Caco-2 (cell line): ENCODE measurements at regions not wholly inside any gene's neighbourhood (a gene's known extent, or its start where the extent isn't known, plus 50 kb on each side); places are given as distances from the start of the nearest gene placed in this dataset.

Experiments
- BruUV-seq: library from RNA; stranded (reverse); fragments of 400-500 nt; replicated peaks from 2 replicates; lab custom pipeline; 2021; lab: Mats Ljungman, UMichigan
- CTCF ChIA-PET: fragments of 300-600 bp; sonication (Branson Sonifier 250); formaldehyde crosslinking; loops from one replicate; lab custom pipeline; 2022; ENCODE audit warnings: antibody characterized with exemption; lab: Charles Lee
- POLR2A ChIA-PET: fragments of 300-600 bp; sonication (Branson Sonifier 250); formaldehyde crosslinking; loops from one replicate; lab custom pipeline; 2022; ENCODE audit warnings: antibody characterized with exemption; lab: Charles Lee
- DNase-seq, 2 experiments: peaks; one replicate each; pipeline versions ENCODE4 v3.0.0 to v3.0.0-alpha.2; 2020 to 2022
- H3K27me3 ChIP-seq: replicated peaks from 2 replicates; pipeline ENCODE4 v1.6.0; 2011; ENCODE audit warnings: low read length; ENCODE audit not compliant: control insufficient read depth, insufficient read depth
- H3K36me3 ChIP-seq: 2 replicates; pipeline ENCODE4 v1.5.1; 2011; ENCODE audit warnings: low read length; ENCODE audit not compliant: control insufficient read depth, insufficient read depth
- H3K4me1 ChIP-seq: fragments of 250-450 bp; sonication (Bioruptor Pico); 2 replicates; pipeline ENCODE4 v1.5.1; 2020; ENCODE audit warnings: mild to moderate bottlenecking
- H3K4me3 ChIP-seq: 2 replicates; pipeline ENCODE4 v1.5.1; 2011; ENCODE audit warnings: low read depth, mild to moderate bottlenecking, control low read depth, low read length
- H3K9me3 ChIP-seq: fragments of 250-450 bp; sonication (Bioruptor Pico); 2 replicates; pipeline ENCODE4 v1.5.1; 2020; ENCODE audit warnings: mild to moderate bottlenecking, moderate library complexity
- H3K27ac Mint-ChIP-seq: one replicate; pipeline ENCODE4 v1.8.0; 2022; ENCODE audit warnings: mixed read lengths; ENCODE audit not compliant: unreplicated experiment
- H3K27me3 Mint-ChIP-seq: one replicate; pipeline ENCODE4 v1.8.0; 2022; ENCODE audit warnings: mixed read lengths; ENCODE audit not compliant: insufficient read depth, unreplicated experiment
- H3K36me3 Mint-ChIP-seq: one replicate; pipeline ENCODE4 v1.8.0; 2022; ENCODE audit warnings: mild to moderate bottlenecking, mixed read lengths; ENCODE audit not compliant: insufficient read depth, unreplicated experiment
- H3K4me1 Mint-ChIP-seq: one replicate; pipeline ENCODE4 v1.8.0; 2022; ENCODE audit warnings: low read depth, mixed read lengths; ENCODE audit not compliant: unreplicated experiment
- H3K4me3 Mint-ChIP-seq: one replicate; pipeline ENCODE4 v1.8.0; 2022; ENCODE audit warnings: mild to moderate bottlenecking, moderate library complexity, mixed read lengths; ENCODE audit not compliant: unreplicated experiment
- H3K9me3 Mint-ChIP-seq: one replicate; pipeline ENCODE4 v1.8.0; 2022; ENCODE audit warnings: mixed read lengths; ENCODE audit not compliant: unreplicated experiment
- intact Hi-C: fragments of 100-400 bp; cut with micrococcal nuclease; formaldehyde crosslinking; loops from one replicate; pipeline ENCODE4 v1.10.0; 2022; ENCODE audit not compliant: unreplicated experiment
- TF ChIP-seq, protein P1 (sequence below), 2 experiments: fragments of 200-600 bp in 1 of 2; IDR thresholded peaks; 1 replicate in 1 of 2; 2 replicates in 1 of 2; pipeline versions ENCODE4 v1.5.1 to v1.8.0; 2011 to 2022; ENCODE audit warnings: antibody characterized with exemption in 1 of 2, control low read depth in 1 of 2, inconsistent platforms in 1 of 2, low read depth in 1 of 2, low read length in 1 of 2, mild to moderate bottlenecking in 1 of 2, moderate library complexity in 1 of 2; ENCODE audit not compliant: insufficient read depth in 1 of 2, severe bottlenecking in 1 of 2, unreplicated experiment in 1 of 2

DNA sequence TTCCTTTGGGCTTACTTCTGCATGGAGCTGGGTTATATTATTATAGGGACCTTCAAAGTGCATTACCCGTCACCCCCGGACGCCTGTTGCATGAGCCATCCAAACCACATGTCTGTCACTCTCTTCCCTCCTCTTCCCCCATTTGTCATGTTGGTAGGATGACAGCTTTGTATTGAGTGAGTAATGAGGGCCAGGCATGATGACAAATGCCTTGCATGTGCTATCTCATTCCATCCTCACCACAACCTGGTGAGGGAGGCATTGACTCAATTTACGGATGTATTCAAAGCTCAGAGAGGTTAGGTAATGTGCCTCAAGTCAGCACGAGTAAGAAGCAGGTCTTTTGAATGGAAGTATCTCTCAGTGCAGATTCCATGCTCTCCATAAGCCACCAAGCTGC, 510.5 kb upstream of the TNP1 start:
- CTCF ChIA-PET, result no interaction called here
- Histone ChIP-seq H3K36me3 (no peaks in the 10 kb centered on the region), H3K4me3 (no peak overlapping the region), H3K27me3 (no peaks in the 10 kb centered on the region), H3K9me3 (no peaks in the 10 kb centered on the region), H3K4me1 (peaks cover 8% of the 10 kb centered on the region; the same call in 1 of the 2 replicates)
- intact Hi-C loops, result no loop called here
- H3K9me3 Mint-ChIP-seq, result no peaks in the 10 kb centered on the region
- no TSS peak for BruUV-seq
- H3K27me3 Mint-ChIP-seq, result peaks cover 2% of the 10 kb centered on the region
- no peak overlapping the region for H3K4me3 Mint-ChIP-seq
- POLR2A ChIA-PET, result no interaction called here
- no peak overlapping the region for H3K27ac Mint-ChIP-seq
- no peaks in the 10 kb centered on the region for H3K4me1 Mint-ChIP-seq
- TF ChIP-seq, protein P1, sequence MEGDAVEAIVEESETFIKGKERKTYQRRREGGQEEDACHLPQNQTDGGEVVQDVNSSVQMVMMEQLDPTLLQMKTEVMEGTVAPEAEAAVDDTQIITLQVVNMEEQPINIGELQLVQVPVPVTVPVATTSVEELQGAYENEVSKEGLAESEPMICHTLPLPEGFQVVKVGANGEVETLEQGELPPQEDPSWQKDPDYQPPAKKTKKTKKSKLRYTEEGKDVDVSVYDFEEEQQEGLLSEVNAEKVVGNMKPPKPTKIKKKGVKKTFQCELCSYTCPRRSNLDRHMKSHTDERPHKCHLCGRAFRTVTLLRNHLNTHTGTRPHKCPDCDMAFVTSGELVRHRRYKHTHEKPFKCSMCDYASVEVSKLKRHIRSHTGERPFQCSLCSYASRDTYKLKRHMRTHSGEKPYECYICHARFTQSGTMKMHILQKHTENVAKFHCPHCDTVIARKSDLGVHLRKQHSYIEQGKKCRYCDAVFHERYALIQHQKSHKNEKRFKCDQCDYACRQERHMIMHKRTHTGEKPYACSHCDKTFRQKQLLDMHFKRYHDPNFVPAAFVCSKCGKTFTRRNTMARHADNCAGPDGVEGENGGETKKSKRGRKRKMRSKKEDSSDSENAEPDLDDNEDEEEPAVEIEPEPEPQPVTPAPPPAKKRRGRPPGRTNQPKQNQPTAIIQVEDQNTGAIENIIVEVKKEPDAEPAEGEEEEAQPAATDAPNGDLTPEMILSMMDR (IDR thresholded peaks at IDR 0.05; ENCODE audit: insufficient read depth in 1 of 2, low read depth in 1 of 2, low read length in 1 of 2, severe bottlenecking in 1 of 2, unreplicated experiment in 1 of 2), result no peak
- no peak for DNase-seq
- H3K36me3 Mint-ChIP-seq, result no peaks in the 10 kb centered on the region

DNA sequence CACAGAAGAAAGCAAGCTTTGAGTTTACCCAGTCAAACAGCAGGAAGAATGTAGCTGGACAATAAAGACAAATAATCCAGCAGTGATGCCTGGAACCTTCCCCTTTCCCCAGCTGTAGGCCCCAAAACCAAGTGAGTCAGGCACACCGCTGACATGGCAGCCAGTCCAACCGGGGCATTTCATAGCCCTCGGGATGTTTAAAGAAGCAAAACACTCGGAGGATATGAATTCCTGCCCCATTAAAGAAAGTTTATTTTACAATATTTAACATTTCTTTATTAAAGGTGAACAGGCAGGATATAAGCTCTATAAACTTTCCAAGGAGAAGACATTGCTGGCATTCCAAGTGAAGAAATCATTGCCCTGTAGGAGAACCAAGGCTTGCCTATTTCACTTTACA, 507.6 kb upstream of the TNP1 start:
- TF ChIP-seq, protein P1 (IDR thresholded peaks at IDR 0.05; ENCODE audit: insufficient read depth in 1 of 2, low read depth in 1 of 2, low read length in 1 of 2, severe bottlenecking in 1 of 2, unreplicated experiment in 1 of 2), result no peak
- Histone ChIP-seq H3K36me3 (no peaks in the 10 kb centered on the region), H3K9me3 (no peaks in the 10 kb centered on the region), H3K4me1 (peaks cover 8% of the 10 kb centered on the region; the same call in 1 of the 2 replicates), H3K4me3 (no peak overlapping the region), H3K27me3 (no peaks in the 10 kb centered on the region)
- DNase-seq, result no peak
- CTCF ChIA-PET, result no interaction called here
- intact Hi-C loops, result no loop called here
- Mint-ChIP-seq H3K27me3 (peaks cover 2% of the 10 kb centered on the region), H3K4me1 (no peaks in the 10 kb centered on the region), H3K9me3 (no peaks in the 10 kb centered on the region), H3K27ac (no peak overlapping the region), H3K36me3 (no peaks in the 10 kb centered on the region), H3K4me3 (no peak overlapping the region)
- POLR2A ChIA-PET, result no interaction called here
- no TSS peak for BruUV-seq

DNA sequence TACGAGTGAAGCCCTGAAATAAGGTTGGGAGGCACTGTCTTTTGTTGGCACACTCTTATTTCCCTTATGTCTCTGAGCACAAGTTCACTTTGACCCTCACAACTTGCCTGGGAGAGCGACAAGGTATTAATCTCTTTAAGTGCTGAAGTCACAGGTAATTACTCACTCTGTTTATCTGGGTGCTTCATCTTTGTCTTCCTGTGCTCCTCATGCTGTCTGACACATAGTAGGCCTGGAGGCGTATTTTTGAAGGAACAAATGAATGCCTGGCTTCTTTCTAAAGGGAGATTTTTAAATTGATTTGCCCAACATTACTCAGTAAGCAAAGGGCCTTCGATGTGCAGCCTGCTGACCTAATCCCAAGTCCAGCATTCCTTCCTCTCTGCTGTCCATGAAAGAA, 507.1 kb upstream of the TNP1 start:
- DNase-seq, result no peak
- H3K4me1 ChIP-seq, result peaks cover 8% of the 10 kb centered on the region; the same call in 1 of the 2 replicates
- ChIA-PET POLR2A (no interaction called here), CTCF (no interaction called here)
- BruUV-seq, result no TSS peak
- no peaks in the 10 kb centered on the region for H3K9me3 Mint-ChIP-seq
- H3K4me3 Mint-ChIP-seq, result no peak overlapping the region
- H3K36me3 Mint-ChIP-seq, result no peaks in the 10 kb centered on the region
- H3K27ac Mint-ChIP-seq, result no peak overlapping the region
- H3K4me3 ChIP-seq, result no peak overlapping the region
- intact Hi-C loops, result no loop called here
- TF ChIP-seq, protein P1 (IDR thresholded peaks at IDR 0.05; ENCODE audit: insufficient read depth in 1 of 2, low read depth in 1 of 2, low read length in 1 of 2, severe bottlenecking in 1 of 2, unreplicated experiment in 1 of 2), result no peak
- H3K27me3 ChIP-seq, result no peaks in the 10 kb centered on the region
- H3K4me1 Mint-ChIP-seq, result no peaks in the 10 kb centered on the region
- H3K27me3 Mint-ChIP-seq, result peaks cover 2% of the 10 kb centered on the region
- no peaks in the 10 kb centered on the region for H3K9me3 ChIP-seq
- no peaks in the 10 kb centered on the region for H3K36me3 ChIP-seq
